ENCODE measurements at regions not wholly inside any gene's neighbourhood (a gene's known extent, or its start where the extent isn't known, plus 50 kb on each side); places are given as distances from the start of the nearest gene placed in this dataset.
"Not testable (repeated sequence)": the region's sequence is repeated elsewhere in the genome, so short reads cannot be mapped to it uniquely, and the experiment has no call there.

- 0 out of 2 replicates have a peak, but pooled peaks cover 2% of the 10 kb centered on the region for H3K9me3 ChIP-seq (replicated peaks)
- DNase-seq, result no peak
- no peaks in the 10 kb centered on the region for H3K4me1 ChIP-seq
- H3K36me3 ChIP-seq, result no peaks in the 10 kb centered on the region
- H3K27me3 ChIP-seq, result no peaks in the 10 kb centered on the region
- no peak overlapping the region for H3K4me3 ChIP-seq
- H3K27ac ChIP-seq, result no peak overlapping the region
Measured at GRCh38 chr17:63019138-63019873, 53.3 kb downstream of the TANC2 start.

GRCh38 chr17:63022567-63022966 is 56.5 kb downstream of the TANC2 start:
- no peak for DNase-seq
- no peaks in the 10 kb centered on the region for H3K27me3 ChIP-seq
- H3K36me3 ChIP-seq, result no peaks in the 10 kb centered on the region
- no peak overlapping the region for H3K4me3 ChIP-seq
- H3K4me1 ChIP-seq, result no peaks in the 10 kb centered on the region
- H3K9me3 ChIP-seq (replicated peaks), result no peaks in the 10 kb centered on the region
- no peak overlapping the region for H3K27ac ChIP-seq

- no peaks in the 10 kb centered on the region for H3K4me1 ChIP-seq
- H3K27ac ChIP-seq, result no peak overlapping the region
- DNase-seq, result no peak
- H3K27me3 ChIP-seq, result no peaks in the 10 kb centered on the region
- H3K36me3 ChIP-seq, result no peaks in the 10 kb centered on the region
- H3K9me3 ChIP-seq (replicated peaks), result no peaks in the 10 kb centered on the region
- no peak overlapping the region for H3K4me3 ChIP-seq
Measured at GRCh38 chr17:63023049-63023448, 57.0 kb downstream of the TANC2 start.

- Histone ChIP-seq H3K9me3 (replicated peaks) (no peaks in the 10 kb centered on the region), H3K27me3 (no peaks in the 10 kb centered on the region), H3K4me1 (no peaks in the 10 kb centered on the region), H3K36me3 (no peaks in the 10 kb centered on the region), H3K27ac (no peak overlapping the region), H3K4me3 (no peak overlapping the region)
- no peak for DNase-seq
Measured at GRCh38 chr17:63024201-63024600, 58.2 kb downstream of the TANC2 start.

GRCh38 chr17:63024716-63025115 is 58.7 kb downstream of the TANC2 start:
- H3K9me3 ChIP-seq (replicated peaks), result no peaks in the 10 kb centered on the region
- H3K4me3 ChIP-seq, result no peak overlapping the region
- H3K36me3 ChIP-seq, result no peaks in the 10 kb centered on the region
- no peak overlapping the region for H3K27ac ChIP-seq
- H3K4me1 ChIP-seq, result no peaks in the 10 kb centered on the region
- DNase-seq, result no peak
- no peaks in the 10 kb centered on the region for H3K27me3 ChIP-seq

- not testable (repeated sequence) for DNase-seq; H3K27ac ChIP-seq; H3K4me1 ChIP-seq; H3K36me3 ChIP-seq; H3K9me3 ChIP-seq (replicated peaks); H3K27me3 ChIP-seq; H3K4me3 ChIP-seq
Measured at GRCh38 chr17:63025637-63026036, 59.6 kb downstream of the TANC2 start.

GRCh38 chr17:63029541-63029940 is 63.5 kb downstream of the TANC2 start:
- no peak for DNase-seq
- Histone ChIP-seq H3K4me3 (no peak overlapping the region), H3K9me3 (replicated peaks) (no peaks in the 10 kb centered on the region), H3K27me3 (no peaks in the 10 kb centered on the region), H3K27ac (no peak overlapping the region), H3K4me1 (no peaks in the 10 kb centered on the region), H3K36me3 (no peaks in the 10 kb centered on the region)

- Histone ChIP-seq H3K27ac (no peak overlapping the region), H3K9me3 (replicated peaks) (no peaks in the 10 kb centered on the region), H3K4me3 (no peak overlapping the region), H3K4me1 (no peaks in the 10 kb centered on the region), H3K36me3 (no peaks in the 10 kb centered on the region), H3K27me3 (no peaks in the 10 kb centered on the region)
- no peak for DNase-seq
Measured at GRCh38 chr17:63032142-63032541, 66.1 kb downstream of the TANC2 start.

GRCh38 chr17:63033142-63033541 is 67.1 kb downstream of the TANC2 start:
- Histone ChIP-seq H3K4me1 (no peaks in the 10 kb centered on the region), H3K9me3 (replicated peaks) (no peaks in the 10 kb centered on the region), H3K27me3 (no peaks in the 10 kb centered on the region), H3K27ac (no peak overlapping the region), H3K36me3 (no peaks in the 10 kb centered on the region), H3K4me3 (no peak overlapping the region)
- no peak for DNase-seq

- Histone ChIP-seq H3K36me3 (no peaks in the 10 kb centered on the region), H3K27me3 (no peaks in the 10 kb centered on the region), H3K27ac (no peak overlapping the region), H3K4me1 (peaks cover 1% of the 10 kb centered on the region), H3K4me3 (no peak overlapping the region), H3K9me3 (replicated peaks) (no peaks in the 10 kb centered on the region)
- DNase-seq, result no peak
Measured at GRCh38 chr17:63035271-63035670, 69.2 kb downstream of the TANC2 start.

GRCh38 chr17:63035695-63036094 is 69.7 kb downstream of the TANC2 start:
- no peak overlapping the region for H3K4me3 ChIP-seq
- H3K27ac ChIP-seq, result no peak overlapping the region
- H3K9me3 ChIP-seq (replicated peaks), result no peaks in the 10 kb centered on the region
- H3K36me3 ChIP-seq, result no peaks in the 10 kb centered on the region
- peaks cover 6% of the 10 kb centered on the region for H3K4me1 ChIP-seq
- no peak for DNase-seq
- no peaks in the 10 kb centered on the region for H3K27me3 ChIP-seq

- H3K4me3 ChIP-seq, result no peak overlapping the region
- no peak overlapping the region for H3K27ac ChIP-seq
- H3K36me3 ChIP-seq, result no peaks in the 10 kb centered on the region
- no peak for DNase-seq
- H3K4me1 ChIP-seq, result peaks cover 22% of the 10 kb centered on the region
- no peaks in the 10 kb centered on the region for H3K27me3 ChIP-seq
- no peaks in the 10 kb centered on the region for H3K9me3 ChIP-seq (replicated peaks)
Measured at GRCh38 chr17:63039342-63039741, 73.3 kb downstream of the TANC2 start.

- Histone ChIP-seq H3K27me3 (no peaks in the 10 kb centered on the region), H3K4me1 (peaks cover 22% of the 10 kb centered on the region), H3K9me3 (replicated peaks) (no peaks in the 10 kb centered on the region), H3K36me3 (no peaks in the 10 kb centered on the region), H3K27ac (no peak overlapping the region; the same call in 1 of the 2 replicates), H3K4me3 (no peak overlapping the region)
- peak in 1 of 2 experiments; percentile 22 for DNase-seq
Measured at GRCh38 chr17:63039899-63040602, 74.0 kb downstream of the TANC2 start.

GRCh38 chr17:63040816-63041215 is 74.8 kb downstream of the TANC2 start:
- no peak overlapping the region; the same call in 1 of the 2 replicates for H3K27ac ChIP-seq
- no peak overlapping the region for H3K4me3 ChIP-seq
- H3K9me3 ChIP-seq (replicated peaks), result no peaks in the 10 kb centered on the region
- H3K36me3 ChIP-seq, result no peaks in the 10 kb centered on the region
- DNase-seq, result peak; percentile 53 to 69
- H3K27me3 ChIP-seq, result no peaks in the 10 kb centered on the region
- peaks cover 22% of the 10 kb centered on the region for H3K4me1 ChIP-seq

- H3K4me3 ChIP-seq, result peak overlapping the region; percentile 5
- H3K36me3 ChIP-seq, result no peaks in the 10 kb centered on the region
- H3K27me3 ChIP-seq, result no peaks in the 10 kb centered on the region
- H3K27ac ChIP-seq, result peak overlapping the region; percentile 18; the same call in 1 of the 2 replicates
- no peaks in the 10 kb centered on the region for H3K9me3 ChIP-seq (replicated peaks)
- peak in 1 of 2 experiments; percentile 51 for DNase-seq
- H3K4me1 ChIP-seq, result peaks cover 22% of the 10 kb centered on the region
Measured at GRCh38 chr17:63041251-63041650, 75.2 kb downstream of the TANC2 start.
